SK-N-DZ (cell line): ENCODE measurements at regions not wholly inside any gene's neighbourhood (a gene's known extent, or its start where the extent isn't known, plus 50 kb on each side); places are given as distances from the start of the nearest gene placed in this dataset.
A peak's percentile ranks its signal among the peaks of the same experiment; 100 is the strongest.
"Not testable (repeated sequence)": the region's sequence is repeated elsewhere in the genome, so short reads cannot be mapped to it uniquely, and the experiment has no call there.

Experiments used
- DNase-seq: peaks from one replicate; pipeline ENCODE4 v3.0.0-alpha.2; 2015; ENCODE audit warnings: low spot score

DNA sequence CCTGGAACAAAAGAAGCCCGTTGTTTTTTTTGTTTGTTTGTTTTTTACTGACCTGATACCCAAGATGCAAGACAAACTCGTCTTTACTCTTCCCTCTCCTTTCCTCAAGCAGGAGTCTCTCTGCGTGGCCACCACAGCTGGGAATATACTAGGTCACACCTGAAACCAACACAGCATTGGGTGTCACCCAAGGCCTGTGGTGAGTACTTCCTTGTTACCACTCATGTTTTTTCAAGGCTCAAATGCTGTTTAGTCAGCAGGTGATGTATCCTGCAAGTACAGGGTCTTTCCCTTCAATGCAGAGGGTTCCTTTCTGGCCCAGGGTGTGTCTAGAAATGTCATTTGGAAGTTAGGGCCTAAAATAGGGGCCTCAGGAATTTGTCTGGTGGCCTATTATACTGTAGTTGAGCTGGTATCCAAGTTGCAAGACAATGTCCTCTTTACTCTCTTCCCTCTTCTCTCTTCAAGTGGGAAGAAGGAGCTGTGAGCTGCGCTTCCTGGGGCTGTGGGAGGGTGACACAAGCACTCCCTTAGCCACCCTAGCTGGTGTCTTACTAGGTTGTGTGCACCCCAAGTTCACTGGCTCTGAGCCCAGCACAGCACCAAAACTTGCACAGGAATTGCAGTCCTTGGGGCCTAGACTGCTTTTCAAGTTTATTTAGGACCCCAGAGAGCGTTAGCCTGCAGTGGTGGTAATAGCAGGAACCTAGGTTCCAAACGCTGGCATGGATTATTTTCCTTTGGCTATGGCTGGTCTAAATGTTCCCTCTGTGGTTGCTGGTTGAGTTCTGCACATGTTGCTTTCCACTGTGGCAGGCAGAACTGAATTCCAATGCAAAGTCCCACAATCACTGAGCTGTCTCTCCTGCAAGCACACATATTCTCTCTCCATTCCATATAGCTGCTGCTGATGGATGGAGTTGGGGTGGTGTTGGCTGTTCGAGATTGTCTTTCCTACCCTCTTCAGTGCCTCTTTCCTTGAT is 91.4 kb upstream of the LYPLAL1 start:
- DNase-seq, result no peak

DNA sequence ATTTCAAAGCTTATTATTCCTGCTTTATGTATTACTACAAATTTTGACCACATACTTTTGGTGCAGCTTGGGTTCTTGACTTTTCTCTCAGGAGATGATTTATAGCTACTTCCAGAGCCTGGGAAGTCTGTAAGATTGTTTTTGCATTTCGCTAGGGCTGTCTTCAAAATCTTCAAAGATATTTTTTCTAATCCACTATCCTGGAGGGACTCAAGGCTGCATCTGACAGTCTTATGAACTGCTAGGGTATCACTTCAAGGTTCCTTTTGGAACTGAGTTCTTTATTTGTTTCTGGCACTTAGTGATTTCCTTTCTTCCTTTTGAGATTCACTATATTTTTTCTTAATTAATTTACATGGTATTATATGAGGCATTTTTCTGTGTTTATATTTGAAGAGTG is 90.0 kb upstream of the LYPLAL1 start:
- DNase-seq, result no peak

DNA sequence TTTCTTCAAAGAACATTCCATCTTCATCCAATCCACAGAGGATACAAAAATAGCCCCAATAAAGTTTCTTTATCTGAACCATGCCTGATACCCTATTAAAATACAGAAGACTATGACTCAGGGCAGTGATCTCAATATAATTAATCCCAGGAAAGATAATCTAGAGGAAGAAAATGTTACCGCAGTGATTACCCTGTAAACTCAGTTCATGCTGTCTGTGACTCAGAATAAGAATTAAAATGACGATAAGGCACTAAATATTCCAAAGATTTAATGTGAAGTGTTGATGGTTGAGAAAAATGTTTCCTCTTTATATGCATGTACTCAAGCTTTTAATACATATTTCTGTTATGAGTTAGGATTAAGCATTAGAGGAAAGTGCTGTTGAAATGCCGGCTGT is 88.6 kb upstream of the LYPLAL1 start:
- no peak for DNase-seq

DNA sequence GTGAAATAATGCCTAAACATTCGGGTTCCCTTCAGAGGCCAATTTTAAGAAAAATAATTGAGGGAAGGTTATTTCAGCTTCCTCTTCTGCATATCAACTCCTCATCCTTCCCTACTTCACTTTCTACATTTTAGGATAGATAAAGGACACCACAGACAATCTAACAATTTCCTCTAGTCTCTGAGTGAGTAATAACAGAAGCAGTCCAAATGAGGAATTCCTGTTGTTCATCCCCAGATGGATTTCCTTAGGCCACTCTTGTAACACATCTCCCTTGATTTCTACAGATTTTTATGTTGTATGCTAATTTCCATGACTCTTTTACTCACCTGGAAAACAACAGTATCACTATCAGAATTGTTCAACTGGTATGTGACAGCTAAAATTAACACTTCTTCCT is 87.7 kb upstream of the LYPLAL1 start:
- DNase-seq, result no peak

GRCh38 chr1:219086956-219087469 is 86.7 kb upstream of the LYPLAL1 start:
- DNase-seq, result no peak

DNA sequence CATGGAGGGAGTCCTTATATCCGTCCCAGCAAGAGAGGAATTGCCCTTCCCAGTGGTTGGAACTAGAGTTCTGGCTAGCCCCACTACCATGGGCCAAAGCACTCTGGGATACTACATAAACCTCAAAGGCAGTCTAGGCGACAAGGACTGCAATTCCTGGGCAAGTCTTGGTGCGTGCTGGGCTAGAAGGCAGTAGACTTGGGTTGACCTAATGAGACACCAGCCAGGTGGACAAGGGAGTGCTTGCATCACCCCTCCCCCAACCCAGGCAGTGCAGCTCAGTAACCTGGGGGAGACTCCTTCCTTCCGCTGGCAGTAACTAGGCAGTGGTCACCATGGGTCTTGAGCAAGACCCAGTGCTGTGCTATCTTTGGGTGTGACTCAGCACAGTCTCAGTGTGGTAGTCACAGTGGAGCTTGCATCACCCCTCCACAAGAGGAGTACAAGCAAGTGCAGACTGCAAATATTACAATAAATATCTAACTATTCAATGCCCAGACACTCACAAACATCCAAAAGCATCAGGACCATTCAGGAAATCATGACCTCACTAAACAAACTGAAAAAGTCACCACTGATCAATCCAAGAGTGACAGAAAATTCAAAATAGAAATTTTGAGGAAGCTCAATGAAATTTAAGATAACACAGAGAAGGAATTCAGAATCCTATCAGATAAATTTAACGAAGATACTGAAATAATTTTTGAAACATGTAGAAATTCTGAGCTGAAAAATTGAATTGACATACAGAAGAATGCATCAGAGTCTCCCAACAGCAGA is 84.7 kb upstream of the LYPLAL1 start:
- DNase-seq, result no peak

DNA sequence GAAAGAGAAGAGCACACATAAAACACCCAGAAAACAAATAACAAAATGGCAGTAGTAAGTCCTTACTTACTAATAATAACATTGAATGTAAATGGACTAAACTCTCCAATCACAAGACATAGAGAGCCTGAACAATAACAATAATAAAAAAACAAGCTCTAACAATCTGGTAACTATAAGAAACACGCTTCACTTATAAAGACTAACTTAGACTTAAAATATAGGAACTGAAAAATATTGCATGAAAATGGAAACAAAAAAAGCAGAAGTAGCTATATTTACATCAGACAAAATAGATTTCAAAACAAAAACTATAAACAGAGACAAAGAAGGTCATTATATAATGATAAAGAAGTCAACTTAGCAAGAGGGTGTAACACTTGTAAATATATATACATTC is 83.1 kb upstream of the LYPLAL1 start:
- no peak for DNase-seq

- no peak for DNase-seq
Measured at GRCh38 chr1:219092206-219092605, 81.5 kb upstream of the LYPLAL1 start.

DNA sequence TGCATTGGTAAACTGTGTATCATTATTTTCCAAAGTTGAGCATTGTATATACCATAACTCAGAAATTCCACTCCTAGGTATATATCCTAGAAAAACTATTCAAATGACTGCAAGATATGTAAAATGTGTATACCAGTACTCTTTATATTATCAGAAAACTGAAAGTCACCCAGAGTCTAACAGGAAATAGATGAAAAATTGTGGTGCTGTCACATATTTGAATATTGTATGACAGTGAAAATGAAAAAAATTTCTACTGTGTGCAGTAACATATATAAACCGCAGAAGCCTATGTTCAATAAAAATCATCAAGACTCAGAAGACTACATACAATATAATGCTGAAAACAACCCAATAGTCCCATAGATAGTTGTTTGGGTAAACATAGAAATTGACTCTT is 74.4 kb upstream of the LYPLAL1 start:
- DNase-seq, result no peak

DNA sequence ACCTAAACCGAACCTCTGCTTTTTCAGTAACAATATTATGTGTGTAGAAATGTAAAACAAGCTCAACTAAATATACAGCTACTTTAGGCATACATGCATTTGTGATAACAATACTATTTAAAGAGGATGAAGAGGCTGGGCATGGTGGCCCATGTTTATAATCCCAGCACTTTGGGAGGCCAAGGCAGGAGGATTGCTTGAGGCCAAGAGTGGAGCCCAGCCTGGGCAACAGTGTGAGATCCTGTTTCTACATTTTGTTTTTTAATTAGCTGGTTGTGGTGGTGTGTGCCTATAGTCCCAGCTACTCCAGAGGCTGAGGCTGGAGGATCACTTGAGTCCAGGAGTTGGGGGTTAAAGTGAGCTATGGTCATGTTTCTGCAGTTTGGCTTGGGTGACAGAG is 73.6 kb upstream of the LYPLAL1 start:
- DNase-seq, result no peak

DNA sequence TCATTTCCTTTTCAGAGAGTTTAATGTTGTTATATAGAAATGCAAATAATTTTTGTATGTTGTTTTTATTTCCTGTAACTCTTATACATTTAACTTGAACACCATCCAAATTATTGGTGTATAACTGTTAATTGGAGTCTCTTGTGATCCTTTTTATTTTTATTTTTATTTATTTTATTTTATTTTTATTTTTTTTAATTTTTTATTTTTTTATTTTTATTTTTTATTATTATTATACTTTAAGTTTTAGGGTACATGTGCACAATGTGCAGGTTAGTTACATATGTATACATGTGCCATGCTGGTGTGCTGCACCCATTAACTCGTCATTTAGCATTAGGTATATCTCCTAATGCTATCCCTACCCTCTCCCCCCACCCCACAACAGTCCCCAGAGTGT is 71.2 kb upstream of the LYPLAL1 start:
- not testable (repeated sequence) for DNase-seq

DNA sequence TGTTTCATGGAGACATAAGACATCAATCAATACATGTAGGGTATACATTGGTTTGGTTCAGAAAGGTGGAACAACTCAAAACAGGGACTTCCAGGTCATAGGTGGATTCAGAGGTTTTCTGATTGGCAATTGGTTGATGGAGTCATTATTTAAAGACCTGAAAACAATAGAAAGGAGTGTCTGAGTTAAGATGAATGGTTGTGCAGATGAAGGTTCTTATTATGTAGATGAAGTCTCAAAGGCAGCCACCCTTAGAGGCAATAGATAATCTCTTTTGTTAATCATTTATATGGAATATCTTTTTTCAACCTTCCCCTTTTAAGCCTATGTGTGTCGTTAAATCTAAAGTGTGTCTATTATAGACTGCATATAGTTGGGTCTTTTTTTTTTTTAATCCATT is 67.8 kb upstream of the LYPLAL1 start:
- DNase-seq, result no peak

DNA sequence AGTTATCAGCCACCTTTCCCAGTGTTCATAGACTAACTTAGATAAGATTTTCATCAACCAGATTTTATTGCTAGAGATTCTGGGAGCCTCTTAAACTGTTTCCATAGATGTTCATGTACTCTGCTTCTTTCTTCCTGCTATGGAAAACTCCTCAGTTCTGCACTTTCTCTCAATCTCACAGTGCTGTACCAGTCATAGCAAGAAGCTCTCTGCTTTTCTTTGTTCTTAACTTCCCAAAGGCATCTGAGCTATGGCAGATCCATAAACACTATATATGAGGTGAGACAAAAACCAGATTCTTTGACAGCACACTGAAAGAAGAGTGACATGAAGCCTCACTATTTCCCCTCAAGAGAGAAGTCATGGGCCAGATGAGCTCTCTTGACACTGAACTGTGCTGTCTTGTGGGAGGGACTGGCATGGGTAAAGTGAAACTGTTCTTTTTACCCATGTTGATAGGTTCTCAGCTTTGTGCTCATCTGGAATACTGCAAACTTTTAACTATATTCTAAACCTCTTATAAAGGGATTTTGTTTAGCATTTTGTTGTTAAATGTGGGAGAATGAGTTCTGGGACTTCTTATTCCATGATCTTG is 64.2 kb upstream of the LYPLAL1 start:
- no peak for DNase-seq

GRCh38 chr1:219113261-219113660 is 60.4 kb upstream of the LYPLAL1 start:
- DNase-seq, result no peak

GRCh38 chr1:219114014-219114413 is 59.7 kb upstream of the LYPLAL1 start:
- no peak for DNase-seq

GRCh38 chr1:219119839-219120238 is 53.8 kb upstream of the LYPLAL1 start:
- DNase-seq, result no peak

GRCh38 chr1:219120624-219121544 is 52.8 kb upstream of the LYPLAL1 start:
- peak; percentile 53 for DNase-seq

DNA sequence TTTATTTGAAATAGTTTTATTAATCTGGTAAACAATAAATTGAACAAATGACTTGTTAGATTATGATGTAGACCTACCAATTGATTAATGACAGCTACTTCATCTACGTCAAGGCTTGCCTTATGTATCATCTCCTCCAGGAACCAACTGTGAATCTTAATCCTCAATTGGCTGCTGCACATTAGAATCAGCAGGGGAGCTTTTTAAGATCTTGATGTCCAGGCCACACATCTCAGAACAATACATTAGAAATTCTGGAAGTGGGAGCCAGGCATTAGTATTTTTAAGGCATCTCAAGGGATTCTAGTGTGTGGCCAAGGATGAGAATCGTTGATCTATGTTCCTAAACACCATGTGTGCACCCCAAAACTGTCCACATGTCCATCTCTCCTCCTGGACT is 52.0 kb upstream of the LYPLAL1 start:
- no peak for DNase-seq

- no peak for DNase-seq
Measured at GRCh38 chr1:219123036-219123435, 50.6 kb upstream of the LYPLAL1 start.
